Stimulated activated CD4-positive, alpha-beta T cell treated with anti-CD3 and anti-CD28 coated beads, Interleukin-1b, Interleukin-23, amount 100 ng/mL, for 24 hours (primary cell): ENCODE measurements at regions not wholly inside any gene's neighbourhood (a gene's known extent, or its start where the extent isn't known, plus 50 kb on each side); places are given as distances from the start of the nearest gene placed in this dataset.

Experiments
- DNase-seq, 4 experiments: peaks; one replicate each; pipeline ENCODE4 v3.0.0-alpha.2; 2020; ENCODE audit warnings: low read depth in 4 of 4, low spot score in 1 of 4

DNA sequence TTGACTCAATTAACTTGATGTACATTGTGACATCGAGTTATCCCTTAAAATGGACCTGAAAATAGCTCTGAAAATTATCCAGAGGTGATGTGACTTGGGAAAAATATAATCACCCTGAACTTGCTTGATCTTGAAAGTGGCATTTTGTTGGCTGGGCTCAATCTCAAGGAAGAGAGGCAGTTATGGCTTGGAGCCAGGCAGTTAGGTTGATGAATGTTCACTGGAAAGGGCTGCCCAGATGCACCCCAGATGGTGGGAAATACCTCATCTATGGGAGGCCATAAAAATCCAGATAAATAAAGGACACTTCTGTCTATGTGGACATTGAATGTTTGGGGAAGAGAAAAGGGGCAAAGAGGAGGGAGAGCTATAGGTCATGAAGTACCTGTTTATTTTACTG is 55.7 kb upstream of the OR5AN1 start:
- no peak for DNase-seq

DNA sequence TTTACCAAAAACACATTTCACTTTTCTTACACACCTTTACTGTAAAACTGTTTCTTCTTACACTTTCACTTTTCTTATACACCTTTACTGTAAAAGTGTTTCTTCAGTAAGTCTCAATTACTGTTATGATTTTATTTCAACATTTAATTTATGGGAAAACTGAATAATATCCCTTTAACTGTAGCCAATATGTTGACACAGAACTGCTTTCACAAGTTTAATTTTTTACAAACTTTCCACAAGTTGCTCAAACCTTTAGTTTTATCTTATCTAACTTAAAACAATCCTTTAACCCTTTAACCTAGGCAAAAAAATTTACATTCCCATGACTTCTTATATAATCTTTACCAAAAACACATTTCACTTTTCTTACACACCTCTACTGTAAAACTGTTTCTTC is 63.3 kb upstream of the OR5AN1 start:
- DNase-seq: no peak

DNA sequence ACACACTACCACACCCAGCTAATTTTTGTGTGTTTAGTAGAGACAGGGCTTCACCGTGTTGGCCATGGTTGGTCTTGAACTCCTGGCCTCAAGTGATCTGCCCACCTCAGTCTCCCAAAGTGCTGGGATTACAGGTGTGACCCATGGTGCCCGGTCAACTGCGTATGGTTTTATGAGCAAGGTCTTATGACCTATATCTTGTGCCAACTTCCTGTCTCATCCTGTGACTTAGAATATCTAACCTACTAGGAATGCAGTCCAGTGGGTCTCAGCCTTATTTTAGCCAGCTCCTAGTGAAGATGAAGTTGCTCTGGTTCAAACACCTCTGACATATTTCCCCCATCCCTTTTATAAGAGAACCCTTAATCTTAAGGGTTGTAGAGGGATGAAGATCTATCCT is 66.1 kb upstream of the OR5AN1 start:
- DNase-seq: no peak

DNA sequence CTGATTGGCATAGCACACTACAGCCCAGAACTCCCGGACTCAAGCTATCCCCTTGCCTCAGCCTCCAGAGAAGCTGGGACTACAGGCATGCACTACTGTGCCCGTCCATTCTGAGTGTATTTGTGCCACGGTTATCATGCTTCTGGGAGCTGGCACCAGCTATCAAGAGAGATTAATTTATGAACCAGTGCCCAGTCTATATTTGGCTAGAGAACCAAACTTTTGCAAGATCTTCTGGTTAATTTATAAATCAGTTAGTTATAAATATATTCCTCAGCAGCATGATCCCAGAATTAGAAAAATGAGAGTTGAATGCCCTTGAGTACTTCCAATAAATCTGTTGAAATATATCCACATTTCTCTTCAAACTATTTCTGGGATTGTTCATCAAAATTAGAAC is 67.5 kb upstream of the OR5AN1 start:
- DNase-seq: no peak

DNA sequence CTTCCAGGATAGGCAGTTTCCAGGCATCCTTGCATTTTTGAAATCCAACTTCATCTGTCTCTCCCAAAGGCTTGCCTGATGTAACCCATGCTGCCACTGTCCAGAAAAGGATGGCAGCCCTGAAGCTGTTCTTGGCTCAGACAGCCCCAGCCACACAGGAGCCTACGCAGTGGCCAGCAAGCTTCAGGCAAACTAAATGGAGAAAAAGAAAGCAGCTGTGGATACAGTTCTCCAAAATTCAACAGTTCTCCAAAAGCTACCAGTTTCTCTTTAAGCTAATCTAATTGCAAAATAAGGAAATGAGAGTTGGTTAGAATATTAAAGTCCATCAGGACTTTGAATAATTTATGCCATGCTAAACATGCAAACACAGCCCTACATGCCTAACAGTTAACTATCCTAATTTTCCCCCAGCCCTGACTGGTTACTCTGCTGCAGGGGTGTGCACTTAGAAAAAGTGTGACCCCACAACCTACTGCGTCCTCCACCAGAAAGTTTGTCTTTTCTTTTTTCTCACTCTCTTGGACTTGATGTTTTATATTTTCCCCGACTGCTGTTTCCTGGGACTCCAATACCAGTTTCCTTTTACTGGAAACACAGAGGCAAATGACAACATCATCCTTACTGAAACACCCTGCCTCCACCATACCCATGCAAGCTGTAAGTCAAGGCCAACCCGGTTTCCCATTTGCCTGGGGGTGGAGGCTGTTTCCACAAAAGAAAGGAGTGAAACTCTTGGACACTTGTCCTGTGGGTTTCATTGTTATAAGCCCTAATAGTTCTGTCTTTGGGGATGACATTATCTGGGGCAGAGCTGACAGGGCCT is 69.1 kb upstream of the OR5AN1 start:
- no peak for DNase-seq

DNA sequence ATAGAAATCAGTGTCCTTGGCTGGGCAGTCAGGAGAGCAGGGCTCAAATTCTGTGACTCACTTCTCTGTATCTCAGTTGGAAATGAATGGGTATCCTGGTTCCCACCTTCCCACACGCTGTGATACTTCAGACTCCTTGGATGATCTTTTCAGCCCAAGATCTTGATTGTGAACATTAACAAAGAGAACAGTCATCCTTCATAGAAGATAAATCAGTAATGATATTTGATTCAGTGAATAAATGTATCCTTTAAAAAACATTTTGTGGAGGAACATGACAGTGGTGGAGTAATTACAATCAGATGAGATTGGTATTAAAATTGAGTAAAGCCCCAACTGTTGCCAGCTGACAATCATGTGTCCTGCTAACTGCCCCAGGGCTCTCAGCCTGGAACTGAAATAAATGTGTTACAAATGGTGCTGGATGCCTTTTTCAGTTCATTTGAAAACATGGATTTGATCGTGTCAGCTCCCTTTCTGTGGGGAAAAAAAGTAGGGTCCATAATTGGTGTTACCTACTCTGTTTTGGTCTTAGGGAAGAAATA is 72.9 kb upstream of the OR5AN1 start:
- DNase-seq: no peak

DNA sequence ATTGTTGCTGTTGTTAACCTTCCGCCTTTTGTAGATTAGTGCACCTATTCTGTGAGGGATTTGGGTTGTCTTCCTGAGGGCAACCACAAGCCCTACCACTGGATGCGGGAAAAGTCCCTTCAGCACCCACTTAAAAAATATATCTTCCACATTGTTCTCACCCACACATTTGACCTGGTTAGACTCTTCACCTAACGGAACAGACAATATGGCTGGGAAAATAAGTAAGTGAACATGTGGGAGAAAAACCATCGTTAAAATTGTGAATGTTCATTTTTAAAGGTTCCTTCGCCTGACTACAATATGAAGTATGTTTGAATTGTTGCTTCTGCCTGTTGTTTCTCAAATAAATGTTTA is 72.0 kb upstream of the MPEG1 start:
- DNase-seq: no peak

DNA sequence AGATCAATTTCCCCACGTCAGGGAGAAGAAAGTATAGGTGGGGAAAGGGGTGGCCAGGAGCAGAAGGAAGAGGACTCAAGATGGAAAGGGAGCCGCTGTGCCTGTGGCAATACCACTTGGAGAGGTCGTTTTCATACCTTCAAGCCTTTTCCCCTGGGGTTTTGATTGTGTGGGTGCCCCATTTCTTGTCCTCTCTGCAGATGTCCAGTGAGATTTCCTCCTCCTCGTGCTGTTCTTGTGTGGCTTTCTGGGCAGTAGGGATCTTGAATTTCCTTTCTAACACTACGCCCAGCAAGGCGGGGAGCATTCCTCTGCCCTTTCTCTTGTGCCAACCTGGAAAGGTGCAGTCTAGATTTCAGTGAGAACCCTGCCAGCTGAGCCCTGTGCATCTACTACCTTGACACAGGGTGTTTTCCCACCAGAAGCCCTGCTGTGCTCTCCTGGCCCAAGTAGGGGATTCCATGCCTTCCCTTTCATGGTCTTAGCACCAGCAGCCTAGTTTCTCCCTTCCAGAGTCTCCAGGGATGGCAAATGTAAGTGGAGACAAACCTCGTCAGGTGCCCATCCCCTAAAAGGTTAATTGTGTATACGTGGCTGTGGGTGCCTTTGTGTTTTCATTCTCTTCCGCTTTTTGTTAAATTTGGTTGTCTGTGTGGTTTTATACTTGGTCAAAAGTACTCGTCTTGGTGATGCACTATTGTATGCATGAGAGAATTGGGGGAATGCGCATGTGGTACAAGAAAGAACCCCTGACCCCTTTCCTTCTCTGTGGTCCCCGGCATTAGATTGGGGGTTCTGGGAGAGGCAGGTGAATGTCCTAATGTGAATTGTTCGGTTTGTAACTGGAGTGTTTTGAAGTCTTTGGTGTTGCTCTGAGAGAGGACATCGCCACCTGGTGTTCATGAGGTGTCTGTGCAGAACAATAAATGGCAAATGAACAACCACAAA is 71.4 kb upstream of the MPEG1 start:
- peak in 3 of 4 experiments; percentile 11 to 16 (median 11) for DNase-seq

DNA sequence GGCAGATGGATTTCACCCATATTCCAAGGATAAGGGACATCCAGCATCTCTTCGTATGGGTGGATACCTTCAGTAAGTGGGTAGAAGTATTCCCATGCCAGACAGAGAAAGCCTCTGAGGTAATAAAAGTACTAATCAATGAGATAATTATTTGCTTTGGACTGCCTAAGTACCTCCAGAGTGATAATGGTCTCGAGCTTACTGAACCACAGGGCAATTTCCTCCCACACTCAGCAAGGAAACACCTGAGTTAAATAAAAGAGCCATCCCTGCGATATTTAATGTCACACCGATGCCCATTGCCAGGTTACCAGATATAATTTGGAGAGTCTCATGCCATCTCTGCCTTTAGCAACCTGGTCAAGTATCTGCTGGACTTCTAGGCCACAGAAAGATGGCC is 70.6 kb upstream of the MPEG1 start:
- DNase-seq: no peak

DNA sequence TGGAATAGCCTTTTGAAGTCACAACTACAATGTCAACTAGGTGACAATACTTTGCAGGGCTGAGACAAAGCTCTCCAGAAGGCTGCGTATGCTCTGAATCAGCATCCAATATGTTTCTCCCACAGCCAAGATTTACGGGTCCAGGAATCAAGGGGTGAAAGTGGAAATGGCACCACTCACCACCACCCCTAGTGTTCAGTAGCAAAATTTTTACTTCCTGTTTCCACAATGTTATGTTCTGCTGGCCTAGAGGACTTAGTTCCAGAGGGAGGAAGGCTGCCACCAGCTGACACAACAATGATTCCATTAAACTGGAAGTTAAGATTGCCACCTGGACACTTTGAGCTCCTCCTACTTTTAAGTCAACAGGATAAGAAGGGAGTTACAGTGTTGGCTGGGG is 68.5 kb upstream of the MPEG1 start:
- DNase-seq: no peak

DNA sequence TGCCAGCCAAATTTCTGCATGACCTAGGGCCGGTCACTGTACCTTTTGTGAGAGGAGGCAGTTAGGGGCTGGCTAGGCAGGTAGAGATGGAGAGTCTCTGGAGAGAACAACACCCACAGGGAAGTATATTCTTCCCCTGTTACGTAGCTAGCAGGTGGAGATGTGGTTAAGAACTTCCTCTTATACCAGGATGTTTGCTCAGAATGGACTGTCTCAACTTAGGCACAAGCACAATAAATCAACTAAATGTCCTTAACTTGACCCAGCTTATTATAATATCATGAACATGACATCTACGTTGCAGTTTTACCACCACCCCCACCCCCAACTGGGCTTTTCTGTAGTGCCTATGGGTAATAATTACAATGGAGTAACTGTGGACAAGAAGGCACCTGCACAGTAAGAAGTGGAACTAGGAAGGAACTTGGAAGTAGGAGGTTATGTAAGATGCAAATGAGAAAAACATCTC is 60.7 kb upstream of the MPEG1 start:
- no peak for DNase-seq

DNA sequence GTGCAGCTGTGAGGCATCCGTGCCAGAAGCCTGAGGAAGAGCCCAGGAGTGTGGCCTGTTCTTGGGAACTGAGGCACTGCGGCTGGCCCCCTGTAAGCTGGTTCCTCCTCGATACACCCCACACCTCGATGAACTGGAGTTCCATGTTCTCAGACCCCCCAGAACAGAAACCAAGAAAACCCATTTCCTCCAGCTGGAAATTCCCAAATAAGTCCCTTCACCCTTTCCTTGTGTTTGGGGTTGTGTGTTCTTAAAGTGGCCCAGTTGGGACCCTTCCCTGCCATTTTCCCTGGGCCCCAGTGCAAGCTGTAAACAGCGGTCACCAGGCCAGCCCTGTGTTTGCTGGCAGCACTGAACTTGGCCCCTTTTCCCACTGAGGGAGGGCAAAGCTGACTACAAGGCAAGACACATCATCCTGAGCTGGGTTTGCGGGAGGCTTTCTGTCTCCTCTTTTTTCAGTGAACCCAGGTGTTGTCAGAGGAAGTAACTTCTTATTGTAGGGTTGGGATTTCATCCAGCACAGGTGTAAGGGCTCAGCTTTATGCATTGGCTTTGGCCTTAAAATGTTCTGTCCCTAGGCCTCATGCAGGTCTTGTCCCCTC is 60.1 kb upstream of the MPEG1 start:
- no peak for DNase-seq

DNA sequence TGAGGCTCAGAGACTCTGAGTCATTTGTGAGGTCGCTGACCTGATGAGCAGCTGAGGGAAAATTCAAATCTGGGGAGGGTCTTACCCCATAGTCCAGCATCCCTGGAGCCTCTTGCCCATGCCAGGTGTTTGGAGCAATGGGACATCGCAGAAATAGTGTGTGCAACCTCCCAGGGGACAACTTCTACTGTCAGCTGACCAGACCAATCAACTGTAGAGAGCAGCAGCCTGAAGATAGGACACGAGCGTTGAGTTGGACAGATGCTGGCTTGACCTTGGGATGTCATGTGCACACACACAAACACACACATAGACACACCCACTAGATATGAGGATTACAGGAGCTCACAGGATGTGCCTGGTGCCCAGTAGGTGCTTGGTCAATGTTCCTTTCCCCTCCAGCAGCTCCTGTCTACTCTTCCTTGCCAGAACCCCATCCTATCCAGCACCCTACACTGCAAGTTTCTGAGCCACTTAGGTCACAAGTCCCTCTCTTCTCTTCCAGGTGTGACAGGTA is 59.1 kb upstream of the MPEG1 start:
- no peak for DNase-seq

DNA sequence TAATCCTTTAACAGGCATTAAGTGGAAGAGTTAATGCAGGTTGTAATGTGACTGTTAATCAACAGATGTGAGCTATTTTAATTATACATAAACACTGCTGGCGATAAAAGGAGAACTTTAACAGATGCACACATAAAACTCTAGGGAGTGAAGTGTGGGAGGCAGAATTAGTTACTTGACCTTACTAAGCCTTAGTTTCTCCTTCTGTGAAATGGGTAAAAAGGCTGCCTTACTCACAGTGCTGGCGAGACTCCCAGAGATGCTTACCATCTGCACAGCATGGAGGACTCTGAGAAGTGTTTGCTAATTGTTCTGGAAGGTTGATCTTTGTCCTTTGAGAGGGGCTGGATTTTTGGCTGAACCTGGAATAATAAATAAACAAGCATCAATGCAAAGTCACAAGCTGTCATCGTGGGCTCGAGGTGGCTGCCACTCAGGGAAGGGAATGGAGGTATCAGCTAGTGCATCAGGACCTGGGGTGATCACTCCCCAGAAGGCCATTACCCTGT is 58.6 kb upstream of the MPEG1 start:
- no peak for DNase-seq

DNA sequence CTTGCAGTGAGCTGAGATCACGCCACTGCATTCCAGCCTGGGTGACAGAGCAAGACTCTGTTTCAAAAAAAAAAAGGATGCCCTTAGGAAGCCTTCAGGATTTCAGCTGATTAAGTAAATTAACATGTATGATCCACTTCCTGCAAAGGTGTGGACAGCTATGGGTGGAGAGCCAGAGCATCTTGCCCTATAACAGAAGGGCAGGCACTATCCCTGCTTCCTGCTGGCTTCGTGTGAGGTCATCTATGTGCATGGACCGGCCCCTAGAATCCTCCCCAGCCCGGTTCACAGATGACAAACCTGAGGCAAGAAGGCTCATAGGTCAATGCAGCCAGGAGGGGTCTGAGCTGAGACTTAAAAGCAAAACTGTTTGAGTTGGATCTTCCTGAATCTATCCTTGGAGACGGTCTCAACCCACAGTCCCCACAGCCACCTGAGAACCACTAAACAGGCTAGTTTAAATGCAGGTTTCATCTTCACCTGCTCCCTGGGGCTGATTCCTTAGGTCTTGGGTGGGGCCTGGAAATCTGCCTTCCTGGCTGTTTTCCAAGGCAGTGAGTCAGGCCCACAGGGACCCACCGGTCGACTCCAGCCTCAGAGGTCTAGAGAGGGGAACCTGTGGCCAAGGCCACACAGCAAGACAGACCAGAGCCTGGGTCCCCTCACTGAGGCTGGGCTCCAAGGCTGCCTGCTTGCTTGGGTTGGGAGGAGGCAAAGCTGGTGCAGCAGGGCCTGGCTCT is 55.2 kb upstream of the MPEG1 start:
- no peak for DNase-seq

DNA sequence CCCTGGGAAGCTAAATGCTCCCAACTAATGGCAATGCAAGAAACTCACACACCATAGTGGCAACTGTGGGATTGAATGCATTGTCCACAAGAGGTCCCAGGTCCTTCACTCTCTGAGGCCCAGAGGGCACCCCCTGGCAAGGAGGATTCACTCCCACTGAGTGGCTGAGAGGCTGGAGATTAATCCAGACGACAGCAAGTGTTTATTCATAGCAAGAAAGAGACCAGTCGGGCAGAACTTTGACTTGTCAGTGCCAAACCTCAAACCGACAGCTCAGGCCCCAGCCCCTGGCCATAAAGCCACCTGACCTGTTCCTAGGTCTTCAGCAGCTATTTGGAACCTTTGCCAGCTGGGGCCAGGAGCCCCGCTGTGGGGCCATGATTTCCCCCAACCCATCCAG is 54.5 kb upstream of the MPEG1 start:
- DNase-seq: no peak

DNA sequence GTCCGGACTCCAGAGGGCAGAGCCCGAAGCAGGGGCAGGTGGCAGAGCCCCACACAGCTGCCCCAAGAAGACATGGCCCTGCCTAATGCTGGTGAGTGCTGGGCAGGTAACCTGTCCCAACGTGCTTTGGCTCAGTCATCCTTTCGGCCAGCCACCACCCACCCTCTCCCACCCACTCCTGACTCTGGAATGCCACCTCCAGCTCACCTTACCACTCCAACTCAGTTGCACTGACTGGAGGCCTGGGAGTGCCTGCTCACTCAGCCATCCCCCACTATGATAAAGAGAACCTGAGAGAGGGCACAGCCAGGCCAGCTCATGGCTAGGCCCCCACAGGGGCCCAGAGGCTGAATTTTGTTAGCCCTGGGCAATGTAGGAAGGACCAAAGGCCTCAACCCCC is 53.8 kb upstream of the MPEG1 start:
- no peak for DNase-seq

DNA sequence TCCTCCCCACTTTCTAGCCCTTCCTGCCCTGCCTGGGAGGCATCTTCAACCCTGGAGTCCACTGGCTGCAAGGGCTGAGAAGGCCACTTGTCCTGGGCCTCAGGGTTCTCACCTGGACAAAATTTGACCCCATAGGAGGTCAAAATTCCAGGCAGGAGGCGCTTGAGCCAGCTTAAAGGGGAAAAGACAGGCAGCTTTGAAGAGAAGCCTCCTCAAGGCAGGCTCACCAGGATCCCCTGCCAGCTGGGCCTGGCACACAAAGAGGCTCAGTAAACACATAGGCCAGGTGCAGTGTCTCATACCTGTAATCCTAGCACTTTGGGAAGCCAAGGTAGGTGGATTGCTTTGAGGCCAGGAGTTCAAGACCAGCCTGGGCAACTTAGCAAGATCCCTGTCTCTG is 53.0 kb upstream of the MPEG1 start:
- no peak for DNase-seq

DNA sequence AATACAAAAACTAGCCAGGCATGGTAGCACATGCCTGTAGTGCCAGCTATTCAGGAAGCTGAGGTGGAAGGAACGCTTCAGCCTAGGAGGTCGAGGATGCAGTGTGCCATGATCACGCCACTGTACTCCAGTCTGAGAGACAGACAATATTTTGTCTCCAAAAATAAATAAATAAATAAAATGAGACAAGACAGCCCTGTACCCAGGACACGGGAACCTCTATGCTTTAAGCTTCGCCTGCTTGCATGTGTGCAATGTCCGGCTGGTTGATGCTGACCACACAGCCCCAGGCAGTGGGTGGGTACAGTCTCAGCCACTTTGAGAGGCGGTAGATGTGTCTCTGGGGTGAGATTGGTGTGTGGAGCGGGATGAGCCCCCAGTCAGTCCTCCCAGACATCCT is 52.0 kb upstream of the MPEG1 start:
- no peak for DNase-seq

DNA sequence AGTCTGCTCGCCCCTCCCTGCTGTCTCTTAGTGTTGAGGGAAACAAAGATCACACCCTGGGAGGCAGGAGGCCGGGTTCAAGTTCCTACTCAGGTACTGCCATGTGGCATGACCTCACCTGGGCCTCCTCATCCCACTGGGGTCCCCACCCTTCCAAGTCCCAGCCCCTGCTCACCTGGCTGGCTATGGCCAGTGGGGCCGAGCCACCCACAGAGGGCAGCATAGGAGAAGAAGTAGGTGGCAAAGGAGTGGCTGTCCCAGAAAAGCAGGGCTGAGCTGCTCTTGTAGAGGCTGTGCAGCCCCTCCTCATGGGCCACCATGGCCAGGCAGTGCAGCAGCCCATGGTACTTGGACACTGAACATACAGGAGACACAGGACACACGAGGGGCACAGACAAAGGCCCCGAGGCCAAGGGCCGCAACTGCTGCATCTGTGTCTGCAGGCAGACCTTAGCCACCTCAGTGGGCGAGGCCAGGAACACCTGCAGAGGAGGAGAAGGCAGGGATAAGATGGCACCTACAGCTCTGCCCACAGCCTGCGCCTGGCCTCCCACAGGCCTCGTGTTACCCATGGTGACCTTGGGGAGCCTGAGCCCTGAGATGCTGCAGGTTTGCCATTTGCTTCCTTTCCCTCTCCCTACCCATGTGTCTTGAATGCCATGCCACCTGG is 50.6 kb upstream of the MPEG1 start:
- DNase-seq: no peak
